ENCODE measurements at regions not wholly inside any gene's neighbourhood (a gene's known extent, or its start where the extent isn't known, plus 50 kb on each side); places are given as distances from the start of the nearest gene placed in this dataset.

DNA sequence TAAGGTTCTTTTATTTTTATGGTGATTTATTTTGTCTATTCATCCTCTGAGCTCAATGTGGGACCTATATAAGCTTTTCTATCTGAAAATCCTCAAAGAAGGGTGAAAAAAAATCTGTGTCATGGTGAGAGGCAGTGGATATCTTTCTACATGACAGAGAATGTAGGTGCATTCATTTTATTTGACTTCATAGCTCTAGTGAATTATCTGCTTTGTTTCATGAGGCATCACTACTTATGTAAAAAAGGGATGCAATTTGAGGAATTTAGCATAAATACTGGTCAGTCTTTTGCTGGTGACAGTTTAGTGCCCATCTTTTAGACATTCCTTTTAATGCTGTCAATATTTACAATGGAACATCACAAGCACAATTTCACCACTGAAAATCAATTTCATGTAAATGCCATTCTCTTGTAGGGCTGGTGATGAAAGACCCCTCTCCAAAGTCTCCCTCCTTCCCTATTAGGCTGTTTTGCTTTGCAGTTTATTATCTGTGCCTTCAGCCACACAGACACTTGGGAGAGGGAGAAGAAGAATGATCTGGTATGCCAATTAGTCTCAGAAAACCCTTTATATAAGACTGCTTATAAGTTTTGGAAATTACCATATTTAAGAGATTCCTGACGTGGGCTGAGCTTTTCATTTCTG is 148.3 kb upstream of the NXPH2 start:
- Mint-ChIP-seq H3K4me1 (ENCODE audit: low read depth) (no peaks in the 10 kb centered on the region), H3K36me3 (ENCODE audit: low read depth) (no peaks in the 10 kb centered on the region), H3K27me3 (ENCODE audit: low read depth) (no peaks in the 10 kb centered on the region), H3K9me3 (ENCODE audit: insufficient read depth) (no peaks in the 10 kb centered on the region), H3K4me3 (no peak overlapping the region), H3K27ac (no peak overlapping the region)
- POLR2A ChIA-PET, result no interaction called here
- CTCF ChIA-PET, result no interaction called here
- no peak for DNase-seq
- ATAC-seq, result no peak

DNA sequence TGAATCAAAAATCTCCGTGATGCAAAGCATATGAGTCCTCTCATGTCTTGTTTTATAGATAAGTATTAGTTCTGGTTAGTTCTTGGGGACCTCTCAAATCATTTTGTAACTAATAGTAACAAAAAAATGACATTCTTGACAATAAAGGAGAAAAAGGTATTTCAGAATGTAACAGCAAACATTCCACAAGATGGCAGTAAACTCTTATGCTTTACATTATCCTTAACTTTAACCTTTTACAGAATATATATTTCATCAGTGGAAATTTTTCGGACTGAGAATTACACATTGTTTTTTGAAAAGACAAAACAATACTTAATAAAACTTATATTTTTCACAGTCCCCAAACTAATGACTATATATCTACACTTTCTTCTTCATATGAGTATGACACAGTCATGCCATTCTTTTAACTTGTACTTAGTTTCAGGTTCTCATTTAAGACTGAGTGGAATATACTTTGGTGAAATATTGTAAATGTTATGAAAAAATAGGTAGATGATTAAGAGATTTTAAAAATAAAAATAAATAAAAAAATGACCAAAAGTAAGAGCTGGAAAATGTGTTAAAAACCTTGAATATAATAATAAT is 142.9 kb upstream of the NXPH2 start:
- Mint-ChIP-seq H3K27ac (no peak overlapping the region), H3K4me3 (no peak overlapping the region), H3K4me1 (ENCODE audit: low read depth) (no peaks in the 10 kb centered on the region), H3K36me3 (ENCODE audit: low read depth) (no peaks in the 10 kb centered on the region), H3K9me3 (ENCODE audit: insufficient read depth) (no peaks in the 10 kb centered on the region), H3K27me3 (ENCODE audit: low read depth) (no peaks in the 10 kb centered on the region)
- no peak for ATAC-seq
- ChIA-PET POLR2A (no interaction called here), CTCF (no interaction called here)
- DNase-seq, result no peak

DNA sequence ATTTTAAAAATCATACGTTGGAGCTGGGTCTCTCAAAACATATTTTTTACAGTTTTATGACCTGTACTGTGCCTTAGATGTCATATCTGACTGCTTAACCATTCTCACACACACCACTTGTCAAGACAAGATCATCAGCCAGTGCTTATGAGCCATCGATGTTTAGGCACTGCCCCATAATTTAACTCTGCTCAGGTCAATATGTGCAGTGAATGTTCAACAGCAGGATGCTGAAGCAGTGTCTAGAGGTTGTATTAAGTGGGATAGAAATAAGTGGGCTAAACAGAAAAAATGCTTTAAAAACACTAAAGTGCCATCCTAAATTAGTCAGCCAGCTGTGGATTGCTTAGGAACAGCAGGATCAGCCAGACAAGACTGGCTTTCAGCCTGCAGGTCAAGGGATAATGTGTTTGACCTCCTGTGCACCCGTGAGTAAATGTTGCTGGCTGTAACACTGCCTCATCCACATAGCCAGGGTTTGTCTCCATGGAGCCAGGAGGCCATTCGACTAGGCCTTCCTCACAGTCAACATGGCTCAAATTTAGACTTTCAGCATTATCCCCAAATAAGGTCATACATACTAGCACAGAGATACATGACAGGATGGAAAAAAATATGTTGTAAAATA is 139.0 kb upstream of the NXPH2 start:
- Mint-ChIP-seq H3K9me3 (ENCODE audit: insufficient read depth) (no peaks in the 10 kb centered on the region), H3K4me1 (ENCODE audit: low read depth) (no peaks in the 10 kb centered on the region), H3K36me3 (ENCODE audit: low read depth) (no peaks in the 10 kb centered on the region), H3K27me3 (ENCODE audit: low read depth) (no peaks in the 10 kb centered on the region), H3K4me3 (no peak overlapping the region), H3K27ac (no peak overlapping the region)
- ChIA-PET CTCF (no interaction called here), POLR2A (no interaction called here)
- no peak for ATAC-seq
- DNase-seq, result no peak

DNA sequence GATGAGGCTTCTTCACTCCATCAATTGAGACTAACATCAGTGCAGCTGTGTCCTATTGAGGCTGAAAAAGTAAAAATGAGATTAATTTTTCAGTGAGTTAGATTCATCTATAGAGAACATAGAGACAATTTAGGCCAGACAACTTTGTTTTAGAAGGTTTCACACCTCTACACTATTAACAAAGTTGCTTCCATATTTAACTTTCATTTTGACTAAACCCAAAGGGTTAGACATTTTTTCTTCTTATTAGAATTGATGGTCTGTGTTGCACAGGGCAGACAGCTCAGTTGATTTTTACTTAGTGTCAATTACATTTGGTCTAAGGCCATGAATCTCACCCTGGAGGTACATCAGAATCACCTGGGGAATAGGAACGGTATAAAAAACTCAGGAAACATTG is 130.2 kb upstream of the NXPH2 start:
- Mint-ChIP-seq H3K27ac (no peak overlapping the region), H3K9me3 (ENCODE audit: insufficient read depth) (no peaks in the 10 kb centered on the region), H3K27me3 (ENCODE audit: low read depth) (no peaks in the 10 kb centered on the region), H3K4me3 (no peak overlapping the region), H3K36me3 (ENCODE audit: low read depth) (no peaks in the 10 kb centered on the region), H3K4me1 (ENCODE audit: low read depth) (no peaks in the 10 kb centered on the region)
- CTCF ChIA-PET, result no interaction called here
- DNase-seq (no peak), ATAC-seq (no peak)
- POLR2A ChIA-PET, result no interaction called here

DNA sequence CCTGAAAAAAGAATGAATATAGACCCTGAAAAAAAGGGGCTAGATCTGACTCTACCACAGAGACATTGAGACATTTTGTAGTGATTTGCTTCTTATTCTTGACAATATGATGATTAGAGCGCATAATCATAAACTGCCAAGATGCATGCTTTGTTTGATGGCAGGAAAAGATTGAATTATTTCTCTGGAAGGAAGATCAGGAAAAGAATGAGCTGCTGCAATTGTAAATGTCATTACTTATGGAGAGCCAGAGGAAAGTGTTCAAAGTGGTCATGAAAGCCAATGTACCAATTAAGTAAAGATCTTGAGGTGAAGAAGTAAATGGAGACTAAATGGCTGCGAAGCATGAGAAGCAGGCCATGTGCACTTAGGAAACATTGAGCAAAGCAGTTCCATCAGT is 126.4 kb upstream of the NXPH2 start:
- ChIA-PET POLR2A (no interaction called here), CTCF (no interaction called here)
- Mint-ChIP-seq H3K4me1 (ENCODE audit: low read depth) (no peaks in the 10 kb centered on the region), H3K4me3 (no peak overlapping the region), H3K27me3 (ENCODE audit: low read depth) (no peaks in the 10 kb centered on the region), H3K27ac (no peak overlapping the region), H3K9me3 (ENCODE audit: insufficient read depth) (no peaks in the 10 kb centered on the region), H3K36me3 (ENCODE audit: low read depth) (no peaks in the 10 kb centered on the region)
- ATAC-seq, result no peak
- DNase-seq, result no peak

DNA sequence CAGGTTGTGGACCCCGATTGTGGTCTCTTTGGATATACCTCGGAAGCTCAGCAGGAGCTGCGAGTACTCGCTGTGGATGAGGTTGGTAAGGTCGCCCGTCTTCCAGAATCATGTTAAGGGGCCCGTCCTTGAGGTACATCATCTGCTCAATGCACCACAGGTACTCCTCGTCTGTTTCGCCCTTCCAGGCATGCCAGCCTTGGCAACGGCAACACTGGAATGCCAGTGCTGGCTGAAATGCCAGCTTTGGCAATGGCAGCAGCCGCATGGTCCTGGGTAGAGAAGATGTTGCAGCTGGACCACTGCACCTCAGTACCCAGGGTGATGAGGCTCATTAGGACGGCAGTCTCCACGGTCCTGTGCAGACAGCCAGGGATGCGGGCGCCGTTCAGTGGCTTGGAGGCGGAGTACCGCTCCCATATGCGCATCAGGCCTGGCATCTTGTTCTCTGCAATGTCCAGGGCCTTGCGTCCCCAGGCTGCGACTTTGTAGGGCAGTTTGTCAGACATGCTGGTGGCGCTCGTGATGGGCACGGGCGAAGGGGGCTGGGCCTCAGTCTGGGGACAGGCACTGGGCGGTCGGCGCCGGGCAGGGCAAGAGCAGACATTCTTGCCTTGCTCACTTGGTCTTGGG is 122.2 kb upstream of the NXPH2 start:
- ATAC-seq, result no peak
- H3K27me3 Mint-ChIP-seq (ENCODE audit: low read depth), result no peaks in the 10 kb centered on the region
- no peak overlapping the region for H3K27ac Mint-ChIP-seq
- H3K9me3 Mint-ChIP-seq (ENCODE audit: insufficient read depth), result peaks cover 3% of the 10 kb centered on the region
- no peak for DNase-seq
- no peaks in the 10 kb centered on the region for H3K4me1 Mint-ChIP-seq (ENCODE audit: low read depth)
- CTCF ChIA-PET, result no interaction called here
- H3K4me3 Mint-ChIP-seq, result no peak overlapping the region
- H3K36me3 Mint-ChIP-seq (ENCODE audit: low read depth), result no peaks in the 10 kb centered on the region
- POLR2A ChIA-PET, result no interaction called here

DNA sequence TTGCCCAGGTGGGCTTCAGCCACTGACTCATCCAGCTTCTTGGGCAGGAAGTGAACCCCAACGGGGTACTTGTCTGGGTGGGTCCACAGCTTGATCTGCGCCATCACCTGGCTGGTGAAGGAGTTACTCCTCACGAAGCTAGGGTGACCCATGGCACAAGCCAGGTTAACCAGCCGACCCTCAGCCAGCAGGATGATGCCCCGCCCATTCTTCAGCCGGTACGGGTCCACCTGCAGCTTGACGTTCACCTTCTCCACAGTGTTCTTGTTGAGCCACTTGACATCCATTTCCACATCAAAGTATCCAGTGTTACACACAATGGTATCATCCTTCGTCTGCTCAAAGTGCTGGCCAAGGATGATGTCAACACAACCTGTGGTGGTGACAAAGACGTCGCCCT is 121.3 kb upstream of the NXPH2 start:
- ATAC-seq (no peak), DNase-seq (no peak)
- ChIA-PET CTCF (no interaction called here), POLR2A (no interaction called here)
- H3K9me3 Mint-ChIP-seq (ENCODE audit: insufficient read depth), result peaks cover 3% of the 10 kb centered on the region
- no peak overlapping the region for H3K4me3 Mint-ChIP-seq
- H3K4me1 Mint-ChIP-seq (ENCODE audit: low read depth), result no peaks in the 10 kb centered on the region
- H3K36me3 Mint-ChIP-seq (ENCODE audit: low read depth), result no peaks in the 10 kb centered on the region
- no peaks in the 10 kb centered on the region for H3K27me3 Mint-ChIP-seq (ENCODE audit: low read depth)
- no peak overlapping the region for H3K27ac Mint-ChIP-seq

DNA sequence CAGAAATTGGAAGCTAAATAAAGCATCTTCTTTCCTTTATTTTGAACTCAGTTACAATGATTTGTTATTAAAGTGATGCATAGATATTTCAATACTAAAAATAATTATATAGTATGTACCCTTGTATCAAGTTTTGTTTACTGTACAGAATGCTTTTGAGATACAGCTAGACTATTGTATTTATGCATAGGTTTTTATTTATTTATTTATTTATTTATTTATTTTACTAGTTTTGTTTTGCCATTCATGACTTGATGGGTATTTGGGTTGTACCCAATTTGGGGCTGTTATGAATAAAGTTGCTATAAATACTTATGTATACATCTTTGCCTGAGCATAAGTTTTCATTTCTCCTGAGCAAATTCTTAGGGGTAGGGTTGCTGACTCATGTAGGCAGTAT is 118.7 kb upstream of the NXPH2 start:
- DNase-seq (no peak), ATAC-seq (no peak)
- no peaks in the 10 kb centered on the region for H3K36me3 Mint-ChIP-seq (ENCODE audit: low read depth)
- CTCF ChIA-PET, result no interaction called here
- H3K27ac Mint-ChIP-seq, result no peak overlapping the region
- no peak overlapping the region for H3K4me3 Mint-ChIP-seq
- H3K27me3 Mint-ChIP-seq (ENCODE audit: low read depth), result no peaks in the 10 kb centered on the region
- peaks cover 3% of the 10 kb centered on the region for H3K9me3 Mint-ChIP-seq (ENCODE audit: insufficient read depth)
- no peaks in the 10 kb centered on the region for H3K4me1 Mint-ChIP-seq (ENCODE audit: low read depth)
- POLR2A ChIA-PET, result no interaction called here

DNA sequence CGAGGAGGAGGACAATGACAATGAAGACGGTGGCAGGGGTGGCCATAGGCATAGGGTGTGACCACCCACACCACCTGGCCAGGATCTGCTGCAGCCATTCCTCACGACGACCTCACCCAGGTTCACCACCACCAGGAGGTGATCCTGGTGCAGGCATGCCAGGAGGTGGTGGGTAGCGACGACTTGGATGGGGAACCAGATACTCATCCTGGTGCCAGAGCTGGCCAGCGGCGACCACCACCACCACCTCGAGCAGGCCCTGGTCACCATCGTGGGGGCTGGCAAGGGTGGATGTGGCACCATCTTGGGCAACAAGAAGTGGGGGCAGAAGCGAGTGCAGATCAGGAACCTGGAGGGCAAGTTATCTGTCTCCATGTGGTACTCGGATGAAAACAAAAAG is 117.1 kb upstream of the NXPH2 start:
- Mint-ChIP-seq H3K27ac (no peak overlapping the region), H3K36me3 (ENCODE audit: low read depth) (no peaks in the 10 kb centered on the region), H3K27me3 (ENCODE audit: low read depth) (no peaks in the 10 kb centered on the region), H3K9me3 (ENCODE audit: insufficient read depth) (peaks cover 3% of the 10 kb centered on the region), H3K4me1 (ENCODE audit: low read depth) (no peaks in the 10 kb centered on the region), H3K4me3 (no peak overlapping the region)
- no peak for DNase-seq
- no peak for ATAC-seq
- POLR2A ChIA-PET, result no interaction called here
- CTCF ChIA-PET, result no interaction called here

DNA sequence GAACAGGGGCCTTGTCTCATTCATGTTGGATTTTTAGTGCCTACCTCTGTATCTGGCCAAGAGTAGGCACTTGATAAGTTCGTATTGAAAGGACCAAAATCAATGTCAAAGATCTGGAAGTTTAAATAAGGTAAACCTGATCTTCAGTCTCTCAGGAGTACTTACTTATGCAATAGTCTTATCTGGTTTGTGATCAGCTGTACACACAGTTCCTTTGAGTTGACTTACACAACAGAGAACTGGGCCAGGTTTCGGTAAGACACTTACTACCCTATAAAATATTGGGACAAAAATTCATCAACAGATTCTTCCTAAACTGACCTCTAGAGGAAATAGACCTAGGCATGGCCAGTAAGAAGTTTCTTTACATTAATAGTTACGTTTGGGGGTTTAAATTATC is 113.6 kb upstream of the NXPH2 start:
- Mint-ChIP-seq H3K27ac (no peak overlapping the region), H3K27me3 (ENCODE audit: low read depth) (no peaks in the 10 kb centered on the region), H3K9me3 (ENCODE audit: insufficient read depth) (no peaks in the 10 kb centered on the region), H3K4me3 (no peak overlapping the region), H3K4me1 (ENCODE audit: low read depth) (no peaks in the 10 kb centered on the region), H3K36me3 (ENCODE audit: low read depth) (no peaks in the 10 kb centered on the region)
- ATAC-seq (no peak), DNase-seq (no peak)
- CTCF ChIA-PET, result no interaction called here
- POLR2A ChIA-PET, result no interaction called here

DNA sequence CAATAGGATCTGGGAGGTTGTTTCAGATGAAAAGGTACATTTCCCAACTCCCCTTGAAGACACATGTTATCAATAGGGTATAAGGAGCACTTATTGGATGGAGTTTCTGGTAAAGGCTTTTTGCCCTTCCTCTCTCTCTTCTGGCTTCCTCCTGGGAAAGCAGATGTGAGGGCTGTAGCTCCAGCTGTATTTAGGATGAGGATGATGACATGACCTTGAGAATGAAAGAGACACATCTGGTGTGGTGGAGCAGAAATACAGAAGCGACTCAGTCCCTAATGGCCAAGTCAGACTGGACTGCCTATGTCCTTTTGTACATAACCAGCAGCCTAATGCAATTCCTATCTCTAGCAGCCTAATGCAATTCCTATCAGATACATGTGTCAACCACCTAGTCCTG is 100.9 kb upstream of the NXPH2 start:
- Mint-ChIP-seq H3K4me1 (ENCODE audit: low read depth) (no peaks in the 10 kb centered on the region), H3K9me3 (ENCODE audit: insufficient read depth) (no peaks in the 10 kb centered on the region), H3K4me3 (no peak overlapping the region), H3K27ac (no peak overlapping the region), H3K36me3 (ENCODE audit: low read depth) (no peaks in the 10 kb centered on the region), H3K27me3 (ENCODE audit: low read depth) (no peaks in the 10 kb centered on the region)
- ATAC-seq, result no peak
- ChIA-PET CTCF (no interaction called here), POLR2A (no interaction called here)
- no peak for DNase-seq

DNA sequence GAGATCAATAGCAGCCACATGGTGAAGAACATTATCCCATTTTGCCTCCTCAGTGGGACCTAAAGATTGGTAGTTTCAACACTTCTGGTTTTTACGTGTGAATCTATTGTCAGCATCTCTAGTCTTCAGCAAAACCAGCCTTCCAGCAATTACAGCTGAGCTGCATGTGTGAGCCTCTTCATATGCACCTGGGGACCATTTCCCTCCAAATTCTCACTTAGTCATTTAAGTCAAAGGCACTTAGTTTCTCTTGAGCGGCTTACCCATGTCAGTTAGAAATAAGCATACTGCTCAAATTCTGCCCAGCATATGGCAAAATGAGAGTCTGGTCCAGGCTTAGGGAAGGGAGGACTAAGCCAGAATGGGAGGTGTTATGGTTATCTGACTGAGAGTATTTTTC is 99.7 kb upstream of the NXPH2 start:
- ATAC-seq (no peak), DNase-seq (no peak)
- no peak overlapping the region for H3K27ac Mint-ChIP-seq
- H3K27me3 Mint-ChIP-seq (ENCODE audit: low read depth), result no peaks in the 10 kb centered on the region
- H3K9me3 Mint-ChIP-seq (ENCODE audit: insufficient read depth), result no peaks in the 10 kb centered on the region
- H3K4me3 Mint-ChIP-seq, result no peak overlapping the region
- H3K36me3 Mint-ChIP-seq (ENCODE audit: low read depth), result no peaks in the 10 kb centered on the region
- no peaks in the 10 kb centered on the region for H3K4me1 Mint-ChIP-seq (ENCODE audit: low read depth)
- ChIA-PET CTCF (no interaction called here), POLR2A (no interaction called here)

DNA sequence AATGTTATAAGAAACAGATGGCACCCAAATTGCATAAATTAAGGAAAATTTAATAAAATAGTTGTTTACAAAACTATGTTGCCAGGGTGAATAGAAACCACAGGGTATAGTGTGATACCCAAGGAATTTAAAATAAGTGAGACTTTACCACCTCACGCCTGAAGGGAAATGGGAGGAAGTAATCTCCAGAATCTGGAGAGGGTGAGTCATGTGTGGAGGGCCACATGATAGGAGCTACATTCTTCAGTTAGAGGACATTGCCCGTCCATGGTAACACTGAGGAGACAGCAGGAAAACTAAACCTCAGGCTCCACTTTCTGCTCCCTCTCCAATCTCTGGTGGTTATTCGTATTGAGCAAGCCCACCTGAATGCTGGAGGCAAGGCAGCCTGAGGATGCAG is 97.2 kb upstream of the NXPH2 start:
- Mint-ChIP-seq H3K27me3 (ENCODE audit: low read depth) (no peaks in the 10 kb centered on the region), H3K36me3 (ENCODE audit: low read depth) (no peaks in the 10 kb centered on the region), H3K4me3 (no peak overlapping the region), H3K9me3 (ENCODE audit: insufficient read depth) (no peaks in the 10 kb centered on the region), H3K4me1 (ENCODE audit: low read depth) (no peaks in the 10 kb centered on the region), H3K27ac (no peak overlapping the region)
- POLR2A ChIA-PET, result no interaction called here
- CTCF ChIA-PET, result no interaction called here
- ATAC-seq, result no peak
- no peak for DNase-seq
